Thymus (tissue), 11 donors: ENCODE measurements at regions not wholly inside any gene's neighbourhood (a gene's known extent, or its start where the extent isn't known, plus 50 kb on each side); places are given as distances from the start of the nearest gene placed in this dataset.
"Not testable (repeated sequence)": the region's sequence is repeated elsewhere in the genome, so short reads cannot be mapped to it uniquely, and the experiment has no call there.

ENCODE experiments used
- DNase-seq, 9 donors: peaks; one replicate each; pipeline ENCODE4 v3.0.0-alpha.2; 2013; ENCODE audit warnings: low spot score in 9 of 9, low read depth in 6 of 9, missing footprints in 1 of 9
- H3K27ac ChIP-seq, 2 donors: one replicate each; pipeline ENCODE4 v1.5.1; 2013; ENCODE audit warnings: control low read depth in 1 of 2, low read depth in 1 of 2, low read length in 1 of 2, mild to moderate bottlenecking in 1 of 2, moderate library complexity in 1 of 2
- H3K27me3 ChIP-seq, 2 donors: one replicate each; pipeline ENCODE4 v1.5.1; 2013; ENCODE audit warnings: low read length in 1 of 2; ENCODE audit not compliant: control insufficient read depth in 2 of 2, insufficient read depth in 1 of 2
- H3K36me3 ChIP-seq, 2 donors: one replicate each; pipeline ENCODE4 v1.5.1; 2013; ENCODE audit warnings: low read length in 1 of 2, mild to moderate bottlenecking in 1 of 2, moderate library complexity in 1 of 2; ENCODE audit not compliant: control insufficient read depth in 2 of 2, insufficient read depth in 2 of 2
- H3K4me1 ChIP-seq, 2 donors: one replicate each; pipeline ENCODE4 v1.5.1; 2013; ENCODE audit warnings: low read length in 2 of 2; ENCODE audit not compliant: control insufficient read depth in 2 of 2, insufficient read depth in 2 of 2
- H3K4me3 ChIP-seq, 2 donors: one replicate each; pipeline ENCODE4 v1.5.1; 2013; ENCODE audit warnings: low read length in 2 of 2, control low read depth in 1 of 2, mild to moderate bottlenecking in 1 of 2
- H3K9me3 ChIP-seq, 2 donors: one replicate each; pipeline ENCODE4 v1.5.1; 2013; ENCODE audit warnings: low read length in 1 of 2, mild to moderate bottlenecking in 1 of 2; ENCODE audit not compliant: control insufficient read depth in 2 of 2, insufficient read depth in 1 of 2
- WGBS: extraction: QIAGEN DNeasy Blood & Tissue Kit; methylation state at CpG from one replicate; pipeline ENCODE4 v1.1.7; 2013; 5-methylcytosine and 5-hydroxymethylcytosine counted together
- donor health status: healthy.

DNA sequence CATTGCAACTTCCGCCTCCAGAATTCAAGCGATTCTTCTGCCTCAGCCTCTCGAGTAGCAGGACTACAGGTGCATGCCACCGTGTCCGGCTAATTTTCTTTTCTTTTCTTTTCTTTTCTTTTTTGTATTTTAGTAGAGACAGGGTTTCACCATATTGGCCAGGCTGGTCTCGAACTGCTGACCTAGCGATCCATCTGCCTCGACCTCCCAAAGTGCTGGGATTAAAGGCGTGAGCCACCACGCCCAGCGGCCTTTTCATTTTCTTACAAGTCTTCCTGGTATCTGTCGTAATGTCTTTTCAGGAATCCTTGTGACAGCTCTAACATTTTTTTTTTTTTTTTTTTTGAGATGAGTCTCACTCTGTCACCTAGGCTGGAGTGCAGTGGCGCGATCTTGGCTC, 66.4 kb upstream of the EDAR start:
- 90% methylated on average over 14 of the region's 14 CpGs for WGBS
- no peak overlapping the region for H3K27ac ChIP-seq
- DNase-seq: no peak

DNA sequence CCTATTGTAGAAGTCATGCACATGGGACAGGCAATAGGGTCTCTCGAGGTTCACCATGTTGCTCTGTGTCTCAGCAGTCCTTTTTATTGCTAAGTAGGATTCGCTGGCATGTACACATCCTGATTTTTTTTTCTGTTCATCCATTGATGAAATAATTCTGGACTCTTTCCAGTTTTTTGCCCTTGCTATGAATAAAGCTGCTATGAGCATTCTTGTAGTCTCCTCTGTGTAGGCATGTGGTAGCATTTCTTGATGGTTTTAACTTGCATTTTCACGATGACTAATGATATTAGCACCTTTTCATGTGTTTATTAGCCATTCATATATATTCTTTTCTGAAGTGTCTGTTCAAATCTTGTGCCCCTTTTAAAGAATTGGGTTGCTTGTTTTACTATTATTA, 65.8 kb upstream of the EDAR start:
- DNase-seq: no peak
- whole genome bisulfite sequencing: 98% methylated on average over 3 of the region's 3 CpGs

More for the DNA sequence above, 66.4 kb upstream of the EDAR start:
- H3K4me1 ChIP-seq: peaks cover 0 to 15% of the 10 kb centered on the region in 2 donors
- H3K9me3 ChIP-seq: no peaks in the 10 kb centered on the region
- H3K27me3 ChIP-seq: no peaks in the 10 kb centered on the region
- no peak overlapping the region for H3K4me3 ChIP-seq
- H3K36me3 ChIP-seq: no peaks in the 10 kb centered on the region

DNA sequence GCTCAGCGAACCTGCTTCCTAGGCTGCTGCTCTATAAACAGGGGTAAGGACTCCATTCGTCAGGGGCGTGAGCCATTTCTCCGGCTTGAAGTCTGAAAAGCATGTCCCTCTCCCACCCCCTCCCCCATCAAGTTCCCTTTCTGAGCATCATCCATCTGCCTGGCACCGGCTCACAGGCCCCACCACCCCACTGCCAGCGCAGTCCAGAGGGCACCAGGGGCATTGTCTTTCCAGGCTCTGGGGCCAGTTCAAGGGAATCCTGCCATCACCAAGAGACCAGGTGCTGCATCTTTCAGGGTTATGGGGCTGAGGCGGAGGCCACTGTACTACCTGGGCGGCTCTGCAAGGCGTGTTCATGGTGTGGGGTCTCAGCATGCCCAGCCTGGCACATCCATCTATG, 64.7 kb upstream of the EDAR start:
- no peak for DNase-seq
- H3K4me3 ChIP-seq: no peak overlapping the region
- H3K9me3 ChIP-seq: no peaks in the 10 kb centered on the region
- H3K27me3 ChIP-seq: no peaks in the 10 kb centered on the region
- WGBS: 99% methylated on average over 9 of the region's 9 CpGs
- peaks cover 0 to 12% of the 10 kb centered on the region in 2 donors for H3K4me1 ChIP-seq
- no peaks in the 10 kb centered on the region for H3K36me3 ChIP-seq
- H3K27ac ChIP-seq: no peak overlapping the region

More for the DNA sequence above, 65.8 kb upstream of the EDAR start:
- no peak overlapping the region for H3K27ac ChIP-seq
- H3K4me3 ChIP-seq: no peak overlapping the region
- no peaks in the 10 kb centered on the region for H3K9me3 ChIP-seq
- no peaks in the 10 kb centered on the region for H3K36me3 ChIP-seq
- peaks cover 0 to 15% of the 10 kb centered on the region in 2 donors for H3K4me1 ChIP-seq
- no peaks in the 10 kb centered on the region for H3K27me3 ChIP-seq

DNA sequence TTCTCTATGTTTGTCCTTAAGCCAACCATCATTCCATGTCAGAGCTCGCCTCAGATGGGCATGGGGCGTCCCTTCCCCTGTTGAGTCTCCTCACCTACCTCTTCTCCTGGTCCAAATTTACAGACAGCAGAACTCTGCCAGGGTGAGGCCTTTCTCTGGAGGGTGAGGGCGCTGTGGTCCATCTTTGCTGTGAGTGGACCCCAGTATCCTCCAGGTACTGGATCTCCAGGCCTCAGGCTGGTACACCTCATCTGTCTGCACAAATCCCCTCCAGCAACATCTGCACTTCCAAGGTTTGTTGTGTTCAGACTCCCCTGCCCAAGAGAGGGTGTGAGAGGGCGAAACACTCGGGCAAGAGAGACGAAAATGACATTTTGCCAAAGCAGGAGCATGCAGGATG, 63.9 kb upstream of the EDAR start:
- no peaks in the 10 kb centered on the region for H3K9me3 ChIP-seq
- no peak overlapping the region for H3K4me3 ChIP-seq
- H3K36me3 ChIP-seq: no peaks in the 10 kb centered on the region
- no peak for DNase-seq
- no peak overlapping the region for H3K27ac ChIP-seq
- peaks cover 0 to 7% of the 10 kb centered on the region in 2 donors for H3K4me1 ChIP-seq
- no peaks in the 10 kb centered on the region for H3K27me3 ChIP-seq
- 97% methylated on average over 6 of the region's 6 CpGs for WGBS

DNA sequence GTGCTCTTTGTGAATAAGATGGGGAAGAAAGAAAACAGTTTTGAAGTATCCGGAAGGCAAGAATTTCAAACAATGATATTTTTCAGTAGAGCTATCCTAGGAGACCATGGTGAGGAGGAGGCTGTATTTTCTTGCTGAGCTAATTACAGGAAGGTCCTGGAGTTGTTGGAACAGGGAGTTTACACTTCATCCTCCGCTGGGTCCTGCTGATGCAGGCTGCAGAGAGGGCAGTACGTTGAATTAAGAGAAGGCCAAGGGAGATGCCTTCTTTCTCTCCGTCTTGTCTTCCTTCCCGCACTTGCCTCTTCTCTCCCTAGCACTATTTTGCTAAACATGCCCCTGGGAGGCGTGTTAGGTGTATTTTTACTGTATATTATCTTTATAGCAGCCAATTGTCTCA, 60.0 kb upstream of the EDAR start:
- no peak overlapping the region for H3K4me3 ChIP-seq
- H3K9me3 ChIP-seq: no peaks in the 10 kb centered on the region
- H3K27ac ChIP-seq: no peak overlapping the region
- no peaks in the 10 kb centered on the region for H3K36me3 ChIP-seq
- DNase-seq: no peak
- H3K27me3 ChIP-seq: no peaks in the 10 kb centered on the region
- 96% methylated on average over 6 of the region's 6 CpGs for WGBS
- no peaks in the 10 kb centered on the region for H3K4me1 ChIP-seq

DNA sequence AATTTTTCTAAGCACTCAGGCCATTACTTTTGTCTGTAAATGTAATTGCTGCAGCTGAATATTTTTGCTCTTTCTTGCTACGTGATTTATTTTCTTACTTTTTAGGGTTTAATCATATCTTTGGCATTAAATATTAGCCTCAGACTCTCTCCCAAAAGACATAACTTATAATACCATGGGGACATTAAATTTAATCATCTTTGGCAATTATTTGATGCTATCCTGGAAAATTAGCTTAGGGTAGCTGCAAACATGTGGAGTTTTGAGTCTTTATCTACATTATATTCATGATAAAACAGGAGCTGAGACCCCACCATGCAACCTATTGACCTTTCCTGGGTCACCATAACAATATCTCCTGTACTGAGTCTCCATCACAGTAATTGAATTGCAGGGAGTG, 59.1 kb upstream of the EDAR start:
- no peak for DNase-seq
- no peak overlapping the region for H3K4me3 ChIP-seq
- no peak overlapping the region for H3K27ac ChIP-seq
- WGBS: 97% methylated on average over 1 of the region's 1 CpG
- H3K36me3 ChIP-seq: no peaks in the 10 kb centered on the region
- no peaks in the 10 kb centered on the region for H3K27me3 ChIP-seq
- H3K4me1 ChIP-seq: no peaks in the 10 kb centered on the region
- no peaks in the 10 kb centered on the region for H3K9me3 ChIP-seq

DNA sequence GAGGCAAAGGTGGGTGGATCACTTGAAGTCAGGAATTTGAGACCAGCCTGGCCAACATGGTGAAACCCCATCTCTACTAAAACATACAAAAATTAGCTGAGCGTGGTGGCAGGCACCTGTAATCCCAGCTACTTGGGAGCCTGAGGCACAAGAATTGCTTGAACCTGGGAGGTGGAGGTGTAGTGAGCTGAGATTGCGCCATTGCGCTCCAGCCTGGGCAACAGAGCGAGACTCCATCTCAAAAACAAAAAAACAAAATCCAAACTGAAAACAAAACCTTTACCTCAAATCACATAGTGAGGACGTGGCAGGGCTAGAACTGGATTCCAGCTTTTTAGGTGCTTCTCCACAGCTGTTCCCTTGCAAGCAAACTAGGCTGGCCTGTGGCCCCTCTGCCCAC, 58.5 kb upstream of the EDAR start:
- H3K9me3 ChIP-seq, H3K4me3 ChIP-seq, H3K27me3 ChIP-seq, H3K27ac ChIP-seq, H3K4me1 ChIP-seq, DNase-seq, H3K36me3 ChIP-seq: not testable (repeated sequence)
- 97% methylated on average over 5 of the region's 5 CpGs for WGBS

DNA sequence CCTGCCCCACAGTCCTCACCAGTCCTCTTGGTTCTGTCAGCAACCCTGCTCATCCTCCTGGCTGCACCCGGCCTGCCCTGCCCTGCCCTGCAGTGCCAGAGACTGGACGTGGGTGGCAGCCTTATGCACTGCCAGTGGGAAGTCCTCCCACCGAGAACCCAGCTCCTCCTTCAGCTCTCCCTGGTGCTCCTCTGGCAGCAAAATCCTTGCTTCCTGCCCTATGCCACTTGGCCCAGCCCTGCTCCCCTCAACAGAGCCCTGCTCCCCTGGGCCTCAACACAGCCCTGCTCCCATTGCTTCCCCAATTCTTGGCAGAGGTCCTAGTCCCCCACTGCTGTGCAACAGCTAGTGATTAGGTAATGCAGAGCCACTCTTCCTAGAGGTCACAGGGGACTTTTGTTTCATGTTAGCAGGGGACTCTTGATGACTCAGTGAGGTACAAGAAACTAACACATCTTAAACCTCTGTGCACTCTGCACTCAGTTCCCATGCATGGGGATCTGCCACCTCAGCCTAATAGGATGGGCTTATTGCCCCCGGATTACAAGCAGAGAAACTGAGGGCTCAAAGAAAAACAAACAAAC, 58.0 kb upstream of the EDAR start:
- no peak overlapping the region for H3K27ac ChIP-seq
- no peaks in the 10 kb centered on the region for H3K27me3 ChIP-seq
- H3K36me3 ChIP-seq: no peaks in the 10 kb centered on the region
- H3K4me1 ChIP-seq: no peaks in the 10 kb centered on the region
- no peak overlapping the region for H3K4me3 ChIP-seq
- WGBS: 95% methylated on average over 4 of the region's 4 CpGs
- no peaks in the 10 kb centered on the region for H3K9me3 ChIP-seq
- no peak for DNase-seq

DNA sequence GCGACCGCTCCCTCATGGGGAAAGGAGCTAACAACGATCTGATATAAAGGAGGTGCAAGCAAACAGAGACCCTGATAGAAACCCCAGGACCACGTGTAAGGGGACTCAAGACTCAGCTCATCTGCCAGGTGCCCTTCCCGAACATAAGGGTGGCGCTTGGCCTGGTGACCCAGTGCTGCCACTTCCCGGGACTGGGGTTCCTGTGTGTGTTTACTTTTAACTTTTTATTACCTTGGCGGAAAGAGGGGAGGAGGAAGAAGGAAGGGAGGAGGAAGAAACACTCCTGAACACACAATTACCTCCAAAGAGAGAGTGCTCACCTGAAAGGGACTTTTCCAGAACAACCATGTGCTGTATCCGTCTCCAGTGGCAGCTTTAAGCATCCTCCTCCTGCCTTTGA, 56.5 kb upstream of the EDAR start:
- no peak overlapping the region for H3K4me3 ChIP-seq
- no peaks in the 10 kb centered on the region for H3K36me3 ChIP-seq
- no peak overlapping the region for H3K27ac ChIP-seq
- no peaks in the 10 kb centered on the region for H3K9me3 ChIP-seq
- H3K27me3 ChIP-seq: no peaks in the 10 kb centered on the region
- H3K4me1 ChIP-seq: no peaks in the 10 kb centered on the region
- WGBS: 86% methylated on average over 9 of the region's 9 CpGs
- DNase-seq: no peak

DNA sequence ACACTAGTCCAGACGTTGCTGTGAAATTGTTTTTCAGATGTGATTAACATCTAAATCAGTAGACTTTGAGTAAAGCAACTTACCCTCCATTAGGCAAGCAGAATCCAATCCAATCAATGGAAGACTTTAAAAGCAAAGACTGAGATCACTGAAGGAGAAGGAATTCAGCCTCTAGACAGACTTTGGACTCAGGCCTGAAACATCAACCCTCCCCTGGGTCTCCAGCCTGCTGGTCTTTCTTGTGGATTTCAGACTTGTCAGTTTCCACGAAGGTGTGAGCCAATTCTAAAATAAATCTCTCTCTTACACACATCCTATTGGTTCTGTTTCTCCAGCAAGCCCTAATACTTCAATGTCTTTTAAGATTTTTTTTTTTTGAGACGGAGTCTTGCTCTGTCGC, 50.0 kb upstream of the EDAR start:
- Histone ChIP-seq H3K4me1 (peaks cover 3 to 4% of the 10 kb centered on the region in 2 donors), H3K27me3 (no peaks in the 10 kb centered on the region), H3K27ac (no peak overlapping the region), H3K9me3 (peaks cover 0 to under 1% of the 10 kb centered on the region in 2 donors), H3K4me3 (no peak overlapping the region), H3K36me3 (no peaks in the 10 kb centered on the region)
- WGBS: 91% methylated on average over 4 of the region's 4 CpGs
- no peak for DNase-seq
